Transverse colon (tissue), 3 donors: ENCODE measurements at regions not wholly inside any gene's neighbourhood (a gene's known extent, or its start where the extent isn't known, plus 50 kb on each side); places are given as distances from the start of the nearest gene placed in this dataset.

Experiments
- POLR2A ChIP-seq: fragments of 450-650 bp; IDR thresholded peaks from one replicate; pipeline ENCODE4 v1.6.1; 2016; ENCODE audit warnings: antibody characterized with exemption, mild to moderate bottlenecking, moderate library complexity
- TF ChIP-seq, protein P1 (sequence below), 5 experiments: fragments of 200-600 bp in 3 of 5; fragments of 450-650 bp in 2 of 5; sonication (generic) in 3 of 5; IDR thresholded peaks; 1 replicate in 2 of 5; 2 replicates in 3 of 5; pipeline ENCODE4 v1.5.1; 2016 to 2017; ENCODE audit warnings: antibody characterized with exemption in 5 of 5, inconsistent platforms in 3 of 5, mild to moderate bottlenecking in 2 of 5, moderate library complexity in 1 of 5

DNA sequence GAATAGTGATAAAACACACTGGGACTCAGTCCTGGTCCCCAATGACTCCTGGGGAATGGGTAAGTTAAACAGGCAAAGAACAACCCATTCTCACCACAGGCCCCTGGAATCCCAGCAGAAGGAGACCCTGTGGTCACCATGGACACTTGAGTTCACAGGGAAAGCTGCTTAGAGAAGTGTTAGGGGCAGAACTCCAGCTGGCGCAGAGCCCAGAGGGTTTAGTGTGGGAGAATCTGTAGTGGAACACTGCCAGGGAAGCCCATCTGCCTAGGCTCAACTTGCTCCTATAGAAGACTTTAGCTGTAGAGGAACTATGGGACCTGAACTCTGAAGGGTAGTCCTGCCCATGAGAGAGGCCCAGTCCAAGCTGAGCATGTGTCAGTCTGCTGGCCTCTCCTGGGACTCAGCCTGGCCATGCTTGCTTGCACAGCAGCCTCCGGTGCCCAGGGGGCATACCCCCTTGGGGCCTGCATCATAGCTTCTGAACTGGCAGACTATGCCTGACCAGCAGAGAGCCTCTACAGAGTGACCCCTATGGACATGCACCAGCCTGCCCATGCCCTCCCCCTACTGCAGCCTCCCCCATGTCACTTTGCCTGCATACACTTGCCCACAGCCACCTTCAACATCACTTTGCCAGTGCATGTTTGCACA, 343.5 kb downstream of the IDS start:
- TF ChIP-seq, protein P1, sequence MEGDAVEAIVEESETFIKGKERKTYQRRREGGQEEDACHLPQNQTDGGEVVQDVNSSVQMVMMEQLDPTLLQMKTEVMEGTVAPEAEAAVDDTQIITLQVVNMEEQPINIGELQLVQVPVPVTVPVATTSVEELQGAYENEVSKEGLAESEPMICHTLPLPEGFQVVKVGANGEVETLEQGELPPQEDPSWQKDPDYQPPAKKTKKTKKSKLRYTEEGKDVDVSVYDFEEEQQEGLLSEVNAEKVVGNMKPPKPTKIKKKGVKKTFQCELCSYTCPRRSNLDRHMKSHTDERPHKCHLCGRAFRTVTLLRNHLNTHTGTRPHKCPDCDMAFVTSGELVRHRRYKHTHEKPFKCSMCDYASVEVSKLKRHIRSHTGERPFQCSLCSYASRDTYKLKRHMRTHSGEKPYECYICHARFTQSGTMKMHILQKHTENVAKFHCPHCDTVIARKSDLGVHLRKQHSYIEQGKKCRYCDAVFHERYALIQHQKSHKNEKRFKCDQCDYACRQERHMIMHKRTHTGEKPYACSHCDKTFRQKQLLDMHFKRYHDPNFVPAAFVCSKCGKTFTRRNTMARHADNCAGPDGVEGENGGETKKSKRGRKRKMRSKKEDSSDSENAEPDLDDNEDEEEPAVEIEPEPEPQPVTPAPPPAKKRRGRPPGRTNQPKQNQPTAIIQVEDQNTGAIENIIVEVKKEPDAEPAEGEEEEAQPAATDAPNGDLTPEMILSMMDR (IDR thresholded peaks at IDR 0.05) = no peak
- no peak for TF ChIP-seq POLR2A
